HFF-Myc (cell line): ENCODE measurements at regions not wholly inside any gene's neighbourhood (a gene's known extent, or its start where the extent isn't known, plus 50 kb on each side); places are given as distances from the start of the nearest gene placed in this dataset.

Source experiments
- DNase-seq: peaks from one replicate; pipeline ENCODE4 v3.0.0-alpha.2; 2011; ENCODE audit warnings: low read depth; ENCODE audit errors: extremely low read depth
- H3K4me3 ChIP-seq: replicated peaks from 2 replicates; pipeline ENCODE4 v1.5.1; 2011; ENCODE audit warnings: low read depth, mild to moderate bottlenecking, control low read depth, low read length
- CTCF ChIP-seq: IDR thresholded peaks from 2 replicates; pipeline ENCODE4 v1.5.1; 2012; ENCODE audit warnings: mild to moderate bottlenecking, low read depth, low read length, control low read depth; ENCODE audit errors: missing control alignments

GRCh38 chr6:41442800-41443501 is 103.2 kb upstream of the FOXP4 start:
- DNase-seq = no peak
- no peak overlapping the region for H3K4me3 ChIP-seq
- TF ChIP-seq CTCF = peak; percentile 73

DNA sequence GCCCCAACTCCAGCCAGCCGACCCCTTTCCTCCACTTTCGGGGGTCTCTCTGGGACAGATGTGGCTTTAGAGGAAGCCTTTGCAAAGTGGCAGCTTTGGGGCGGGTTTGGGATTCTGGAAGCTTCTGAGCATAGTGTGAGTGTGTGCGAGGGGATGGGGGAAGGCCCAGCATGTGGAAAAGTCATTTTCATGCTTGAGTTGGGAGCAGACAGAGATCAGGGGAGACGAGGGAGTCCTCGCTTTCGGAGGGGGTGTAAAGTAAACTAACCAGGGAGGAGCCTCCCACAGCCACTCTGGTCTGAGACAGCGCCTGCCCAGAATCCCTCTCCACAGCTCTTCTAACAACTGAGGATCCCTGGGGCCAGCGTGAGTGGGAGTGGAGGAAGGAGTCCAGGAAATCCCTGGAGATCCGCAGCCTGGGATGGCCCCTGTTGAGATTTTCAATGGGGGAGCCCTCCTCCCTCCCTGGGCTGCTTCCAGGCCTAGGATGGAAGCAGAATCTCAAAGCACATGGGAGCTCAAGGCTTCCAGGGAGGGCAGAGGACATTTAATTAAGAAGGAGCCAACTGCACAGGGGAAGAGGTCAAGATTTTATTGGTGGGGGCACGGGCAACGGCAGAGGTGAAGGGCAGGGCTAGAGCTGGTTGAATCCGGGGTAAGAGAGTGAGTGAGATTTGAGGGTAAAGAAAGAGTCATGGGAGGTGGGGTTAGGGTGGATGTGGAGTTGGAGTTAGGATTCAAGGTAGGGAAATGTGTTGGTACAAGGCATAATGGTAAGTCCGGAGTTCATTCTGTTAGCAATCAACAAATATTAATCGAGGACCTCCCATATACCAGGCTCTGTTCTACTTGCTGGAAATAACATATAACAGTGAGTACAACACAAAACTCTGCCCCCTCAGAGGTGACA is 102.3 kb upstream of the FOXP4 start:
- TF ChIP-seq CTCF = no peak
- DNase-seq = no peak
- H3K4me3 ChIP-seq = no peak overlapping the region

GRCh38 chr6:41445261-41445660 is 100.9 kb upstream of the FOXP4 start:
- no peak overlapping the region for H3K4me3 ChIP-seq
- no peak for TF ChIP-seq CTCF
- DNase-seq = no peak

DNA sequence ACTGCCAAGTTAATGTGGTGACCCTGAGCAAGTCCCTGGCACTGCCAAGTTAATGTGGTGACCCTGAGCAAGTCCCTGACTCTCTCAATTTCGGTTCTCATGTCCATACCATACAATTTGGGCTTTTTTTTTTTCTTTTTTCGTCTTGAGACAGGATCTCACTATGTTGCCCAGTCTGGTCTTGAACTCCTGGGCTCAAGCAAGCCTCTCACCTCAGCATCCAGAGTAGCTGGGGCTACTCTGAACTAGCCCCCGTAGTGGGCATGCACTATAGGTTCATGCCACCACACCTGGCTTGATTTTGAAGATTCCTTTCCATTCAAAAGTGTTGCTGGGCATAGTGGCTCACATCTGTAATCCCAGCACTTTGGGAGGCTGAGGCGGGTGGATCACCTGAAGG is 100.0 kb upstream of the FOXP4 start:
- H3K4me3 ChIP-seq = no peak overlapping the region
- no peak for DNase-seq
- no peak for TF ChIP-seq CTCF

DNA sequence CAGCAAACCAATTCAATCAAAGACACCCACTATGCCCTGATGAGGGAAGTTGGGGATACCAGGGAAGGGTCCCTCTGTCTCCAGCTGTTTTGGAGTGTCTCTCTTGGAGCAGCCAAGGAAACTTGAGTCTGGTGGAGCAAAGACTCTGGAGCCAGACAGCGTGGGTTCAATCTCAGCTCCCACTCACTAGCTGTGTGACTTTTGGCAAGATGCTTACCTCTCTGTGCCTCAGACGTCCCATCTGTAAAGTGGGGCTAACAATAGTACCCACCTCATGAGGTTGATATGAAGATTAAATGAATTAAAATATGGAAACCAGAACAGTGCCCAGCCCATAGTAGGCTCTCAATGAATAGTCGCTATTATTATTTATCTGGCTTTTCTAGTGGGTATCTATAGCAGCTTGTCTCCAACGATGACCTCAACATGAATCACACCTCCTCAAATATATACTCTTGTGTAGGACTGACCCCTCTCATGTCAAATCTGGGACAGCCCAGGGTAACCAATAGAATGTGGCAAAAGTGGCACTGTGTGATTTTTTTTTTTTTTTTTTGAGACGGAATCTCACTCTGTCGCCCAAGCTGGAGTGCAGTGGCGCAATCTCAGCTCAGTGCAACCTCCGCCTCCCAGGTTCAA is 99.2 kb upstream of the FOXP4 start:
- DNase-seq = no peak
- TF ChIP-seq CTCF = no peak
- no peak overlapping the region for H3K4me3 ChIP-seq

DNA sequence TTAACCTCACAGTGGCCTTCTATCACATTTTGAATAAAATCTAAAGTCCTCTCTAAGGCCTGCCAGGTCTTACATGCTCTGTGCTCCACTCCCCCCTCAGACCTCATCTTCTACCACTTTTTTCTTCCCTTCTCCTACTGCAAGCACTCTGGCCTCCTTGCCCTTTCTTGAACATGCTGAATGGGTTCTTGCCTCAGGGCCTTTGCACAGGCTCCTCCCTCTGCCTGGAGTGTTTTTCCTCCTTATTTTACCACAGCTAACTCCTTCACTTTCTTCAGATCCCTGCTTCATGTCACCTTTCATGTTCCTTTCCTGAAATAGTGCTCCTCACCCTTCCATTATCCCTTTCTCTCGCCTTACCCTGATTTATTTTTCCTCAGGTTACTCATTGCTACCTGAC is 97.9 kb upstream of the FOXP4 start:
- TF ChIP-seq CTCF = no peak
- no peak overlapping the region for H3K4me3 ChIP-seq
- DNase-seq = no peak
